ENCODE measurements at regions not wholly inside any gene's neighbourhood (a gene's known extent, or its start where the extent isn't known, plus 50 kb on each side); places are given as distances from the start of the nearest gene placed in this dataset.

GRCh38 chr6:144647406-144647964 lies 362.4 kb downstream of the UTRN start:
- no peak overlapping the region for H2AFZ ChIP-seq (ENCODE audit: insufficient read depth, low read depth, low read length, poor library complexity, severe bottlenecking)
- ATAC-seq (ENCODE audit: low read depth) (no peak), DNase-seq (no peak)
- TF ChIP-seq CTCF (IDR thresholded peaks at IDR 0.05) (no peak), EZH2 (IDR thresholded peaks at IDR 0.05; ENCODE audit: borderline replicate concordance, insufficient read depth, low read depth, low read length, poor library complexity, severe bottlenecking) (no peak)
- ChIA-PET POLR2A (no interaction called here), CTCF (interaction anchor here (1.3 to 1.4 kb wide), 2 partner anchors 12 to 62 kb away, joined by 5 to 6 read pairs; no protein-coding TSS in a partner anchor)
- peak overlapping the region in 1 of 2 donors; percentile 48 for H3K27ac ChIP-seq (ENCODE audit: low read length in 2 of 2)
- peaks cover 3% of the 10 kb centered on the region for H3K79me2 ChIP-seq (ENCODE audit: control insufficient read depth, insufficient read depth, low read length)
- WGBS (ENCODE audit: insufficient coverage) = 98% methylated on average over 4 of the region's 6 CpGs
- peaks cover 13% of the 10 kb centered on the region for H4K20me1 ChIP-seq (ENCODE audit: control insufficient read depth, insufficient read depth, low read length, poor library complexity, severe bottlenecking)
- Mint-ChIP-seq H3K9me3 (ENCODE audit: insufficient read depth) (no peaks in the 10 kb centered on the region), H3K27me3 (no peaks in the 10 kb centered on the region), H3K4me3 (no peak overlapping the region), H3K4me1 (peaks cover 20% of the 10 kb centered on the region), H3K27ac (peak overlapping the region; percentile 3)
- no peaks in the 10 kb centered on the region for H3K9me3 ChIP-seq (ENCODE audit: control extremely low read depth in 1 of 3, control insufficient read depth in 2 of 3, insufficient read depth in 1 of 3, low read length in 2 of 3)
- peaks cover 0 to 5% of the 10 kb centered on the region in 2 experiments for H3K36me3 ChIP-seq (replicated peaks in 1 of 2; ENCODE audit: control extremely low read depth in 1 of 2, control insufficient read depth in 1 of 2, extremely low read depth in 1 of 2, insufficient read depth in 2 of 2, low read length in 1 of 2)
- intact Hi-C loops (cut with micrococcal nuclease) = loop anchor here (5.0 kb wide), 1 partner anchor 40 kb away; no protein-coding TSS in a partner anchor
- H3K4me1 ChIP-seq (ENCODE audit: control insufficient read depth in 2 of 2, insufficient read depth in 2 of 2, low read length in 2 of 2) = peaks cover 0 to 3% of the 10 kb centered on the region in 2 donors
- H3K4me3 ChIP-seq (ENCODE audit: control extremely low read depth in 1 of 5, extremely low read depth in 1 of 5, insufficient read depth in 1 of 5, low read depth in 2 of 5, low read length in 4 of 5) = no peak overlapping the region
- H3K4me2 ChIP-seq (replicated peaks; ENCODE audit: low read depth, low read length, poor library complexity, severe bottlenecking) = no peak overlapping the region
- H3K9ac ChIP-seq (ENCODE audit: low read length) = no peak overlapping the region
- no peaks in the 10 kb centered on the region for H3K27me3 ChIP-seq (replicated peaks in 1 of 4; ENCODE audit: control extremely low read depth in 1 of 4, control insufficient read depth in 3 of 4, insufficient read depth in 4 of 4, low read length in 3 of 4)

GRCh38 chr6:144647971-144648651 lies 363.0 kb downstream of the UTRN start:
- POLR2A ChIA-PET = no interaction called here
- TF ChIP-seq CTCF (IDR thresholded peaks at IDR 0.05) (no peak), EZH2 (IDR thresholded peaks at IDR 0.05; ENCODE audit: borderline replicate concordance, insufficient read depth, low read depth, low read length, poor library complexity, severe bottlenecking) (no peak)

More at GRCh38 chr6:144647971-144648651, 363.0 kb downstream of the UTRN start:
- DNase-seq (no peak), ATAC-seq (ENCODE audit: low read depth) (no peak)
- Histone ChIP-seq H4K20me1 (ENCODE audit: control insufficient read depth, insufficient read depth, low read length, poor library complexity, severe bottlenecking) (peaks cover 13% of the 10 kb centered on the region), H3K9ac (ENCODE audit: low read length) (no peak overlapping the region), H3K27me3 (replicated peaks in 1 of 4; ENCODE audit: control extremely low read depth in 1 of 4, control insufficient read depth in 3 of 4, insufficient read depth in 4 of 4, low read length in 3 of 4) (no peaks in the 10 kb centered on the region), H3K4me2 (replicated peaks; ENCODE audit: low read depth, low read length, poor library complexity, severe bottlenecking) (no peak overlapping the region), H3K4me3 (ENCODE audit: control extremely low read depth in 1 of 5, extremely low read depth in 1 of 5, insufficient read depth in 1 of 5, low read depth in 2 of 5, low read length in 4 of 5) (no peak overlapping the region), H3K9me3 (ENCODE audit: control extremely low read depth in 1 of 3, control insufficient read depth in 2 of 3, insufficient read depth in 1 of 3, low read length in 2 of 3) (no peaks in the 10 kb centered on the region), H3K4me1 (ENCODE audit: control insufficient read depth in 2 of 2, insufficient read depth in 2 of 2, low read length in 2 of 2) (peaks cover 0 to 3% of the 10 kb centered on the region in 2 donors), H3K27ac (ENCODE audit: low read length in 2 of 2) (peak overlapping the region in 1 of 2 donors; percentile 48), H3K79me2 (ENCODE audit: control insufficient read depth, insufficient read depth, low read length) (peaks cover 1% of the 10 kb centered on the region), H2AFZ (ENCODE audit: insufficient read depth, low read depth, low read length, poor library complexity, severe bottlenecking) (no peak overlapping the region), H3K36me3 (replicated peaks in 1 of 2; ENCODE audit: control extremely low read depth in 1 of 2, control insufficient read depth in 1 of 2, extremely low read depth in 1 of 2, insufficient read depth in 2 of 2, low read length in 1 of 2) (peaks cover 0 to 5% of the 10 kb centered on the region in 2 experiments)
- peaks cover 24% of the 10 kb centered on the region for H3K4me1 Mint-ChIP-seq
- WGBS (ENCODE audit: insufficient coverage) = no CpG with 5 or more reads among the region's 3 CpGs
- H3K4me3 Mint-ChIP-seq = no peak overlapping the region
- intact Hi-C loops (cut with micrococcal nuclease) = loop anchor here (5.0 kb wide), 1 partner anchor 41 kb away; no protein-coding TSS in a partner anchor
- CTCF ChIA-PET = interaction anchor here (0.9 to 1.4 kb wide), 3 partner anchors 11 to 132 kb away, joined by 3 to 6 read pairs (median 5); no protein-coding TSS in a partner anchor
- peak overlapping the region; percentile 28 for H3K27ac Mint-ChIP-seq
- H3K9me3 Mint-ChIP-seq (ENCODE audit: insufficient read depth) = no peaks in the 10 kb centered on the region
- H3K27me3 Mint-ChIP-seq = no peaks in the 10 kb centered on the region
